Fibroblast of villous mesenchyme (primary cell): ENCODE measurements at regions not wholly inside any gene's neighbourhood (a gene's known extent, or its start where the extent isn't known, plus 50 kb on each side); places are given as distances from the start of the nearest gene placed in this dataset.

Experiments
- DNase-seq: peaks from one replicate; pipeline ENCODE4 v3.0.0-alpha.2; 2010; ENCODE audit warnings: low read depth
- H3K4me3 ChIP-seq: 2 replicates; pipeline ENCODE4 v1.5.1; 2011; ENCODE audit warnings: low read depth, mild to moderate bottlenecking, low read length
- TF ChIP-seq, protein P1 (sequence below): IDR thresholded peaks from 2 replicates; pipeline ENCODE4 v1.5.1; 2012; ENCODE audit warnings: low read depth, mild to moderate bottlenecking, low read length; ENCODE audit not compliant: insufficient read depth

DNA sequence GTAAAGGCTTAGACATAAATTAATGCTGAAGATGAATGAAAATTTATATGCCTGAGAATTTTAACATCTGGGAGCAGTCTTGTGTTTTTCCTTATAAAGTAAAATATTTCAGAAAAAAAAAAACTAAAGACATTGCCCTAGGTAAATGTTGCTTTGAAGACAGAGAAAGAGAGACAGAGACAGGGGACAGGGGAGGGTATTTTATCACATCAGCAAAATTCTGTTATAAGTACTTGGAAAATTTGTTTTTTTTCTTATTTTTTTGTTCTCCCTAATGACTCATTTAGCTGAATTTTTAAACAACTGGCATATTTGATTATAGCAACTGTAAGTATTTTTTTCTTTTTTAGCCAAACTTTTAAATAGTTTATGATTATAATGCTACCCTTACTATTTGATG is 1540.6 kb upstream of the GBE1 start:
- TF ChIP-seq, protein P1, sequence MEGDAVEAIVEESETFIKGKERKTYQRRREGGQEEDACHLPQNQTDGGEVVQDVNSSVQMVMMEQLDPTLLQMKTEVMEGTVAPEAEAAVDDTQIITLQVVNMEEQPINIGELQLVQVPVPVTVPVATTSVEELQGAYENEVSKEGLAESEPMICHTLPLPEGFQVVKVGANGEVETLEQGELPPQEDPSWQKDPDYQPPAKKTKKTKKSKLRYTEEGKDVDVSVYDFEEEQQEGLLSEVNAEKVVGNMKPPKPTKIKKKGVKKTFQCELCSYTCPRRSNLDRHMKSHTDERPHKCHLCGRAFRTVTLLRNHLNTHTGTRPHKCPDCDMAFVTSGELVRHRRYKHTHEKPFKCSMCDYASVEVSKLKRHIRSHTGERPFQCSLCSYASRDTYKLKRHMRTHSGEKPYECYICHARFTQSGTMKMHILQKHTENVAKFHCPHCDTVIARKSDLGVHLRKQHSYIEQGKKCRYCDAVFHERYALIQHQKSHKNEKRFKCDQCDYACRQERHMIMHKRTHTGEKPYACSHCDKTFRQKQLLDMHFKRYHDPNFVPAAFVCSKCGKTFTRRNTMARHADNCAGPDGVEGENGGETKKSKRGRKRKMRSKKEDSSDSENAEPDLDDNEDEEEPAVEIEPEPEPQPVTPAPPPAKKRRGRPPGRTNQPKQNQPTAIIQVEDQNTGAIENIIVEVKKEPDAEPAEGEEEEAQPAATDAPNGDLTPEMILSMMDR, result no peak
- H3K4me3 ChIP-seq, result no peak overlapping the region
- DNase-seq, result no peak

DNA sequence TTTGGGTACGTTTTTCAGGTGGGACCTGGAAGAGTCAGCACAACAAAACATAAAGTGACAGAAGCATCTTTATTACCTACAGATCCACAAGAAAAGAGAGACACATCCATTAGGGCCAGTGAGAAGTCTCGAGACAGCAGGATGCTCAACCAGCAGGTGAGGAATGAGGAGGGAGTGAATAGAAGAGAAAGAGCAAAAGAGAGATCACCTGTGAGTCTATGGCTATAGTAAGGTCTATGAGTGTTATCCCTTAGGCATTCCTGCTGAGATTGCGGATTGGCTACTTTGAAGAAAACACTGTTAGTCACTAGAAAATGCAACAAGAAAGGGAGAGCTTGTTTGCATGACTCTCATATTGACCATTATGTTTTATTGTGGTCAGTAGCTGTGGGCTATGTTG is 1556.2 kb upstream of the GBE1 start:
- no peak for DNase-seq
- TF ChIP-seq, protein P1, result no peak
- H3K4me3 ChIP-seq, result no peak overlapping the region

DNA sequence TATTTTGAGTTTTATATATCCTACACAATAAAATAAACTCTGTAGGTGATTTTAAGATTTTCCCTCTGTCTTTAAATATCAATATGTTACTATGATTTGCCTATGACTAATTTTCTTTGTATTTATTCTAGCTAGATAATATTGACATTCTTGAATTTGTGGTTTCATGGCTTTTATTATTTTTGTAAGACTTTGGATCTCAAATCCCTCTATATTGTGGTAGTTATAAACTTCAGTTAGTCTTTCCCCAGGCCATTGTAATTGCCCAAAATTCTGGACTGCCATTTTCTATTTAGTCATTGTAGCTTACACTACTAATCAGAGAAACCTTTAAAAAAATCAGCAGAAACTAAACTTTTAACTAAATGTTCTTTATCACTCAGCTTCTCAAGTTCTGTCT is 1559.3 kb upstream of the GBE1 start:
- TF ChIP-seq, protein P1, result no peak
- H3K4me3 ChIP-seq, result no peak overlapping the region
- DNase-seq, result no peak

DNA sequence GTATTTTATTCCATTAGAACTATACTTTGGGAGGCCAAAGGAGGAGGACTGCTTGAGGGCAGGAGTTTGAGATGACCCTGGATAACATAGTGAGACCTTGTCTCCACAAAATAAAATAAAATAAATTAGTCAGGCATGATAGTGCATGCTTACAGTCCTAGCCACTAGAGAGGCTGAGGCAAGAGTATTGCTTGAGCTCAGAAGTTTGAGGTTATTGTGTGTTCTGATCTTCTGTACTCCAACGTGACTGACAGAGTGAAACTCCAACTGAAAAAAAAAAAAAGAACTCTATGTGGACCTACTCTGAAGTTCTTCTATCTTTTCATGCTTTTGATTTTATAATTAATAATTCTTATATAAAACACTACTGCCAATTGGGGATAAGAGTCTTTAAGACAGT is 1560.0 kb upstream of the GBE1 start:
- no peak overlapping the region for H3K4me3 ChIP-seq
- DNase-seq, result no peak
- TF ChIP-seq, protein P1, result no peak

DNA sequence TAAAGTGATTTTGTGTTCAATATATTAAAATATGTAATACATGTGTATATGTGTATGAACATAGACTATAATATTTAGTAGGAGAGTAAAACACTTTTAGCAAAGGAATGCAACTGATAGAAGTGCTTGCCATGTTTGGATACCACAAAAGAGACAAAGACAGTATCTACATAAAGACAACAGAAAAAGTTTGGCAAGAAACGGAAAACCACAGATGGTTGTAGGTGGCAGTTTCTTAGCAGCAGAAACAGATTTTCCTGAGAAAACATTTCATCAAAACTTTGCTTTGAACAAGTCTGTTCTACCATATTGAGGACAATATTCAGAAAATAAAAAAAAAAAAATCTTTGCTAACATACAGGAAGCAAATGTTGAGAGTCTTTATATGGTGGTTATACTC is 1560.4 kb upstream of the GBE1 start:
- TF ChIP-seq, protein P1, result no peak
- no peak for DNase-seq
- H3K4me3 ChIP-seq, result no peak overlapping the region

DNA sequence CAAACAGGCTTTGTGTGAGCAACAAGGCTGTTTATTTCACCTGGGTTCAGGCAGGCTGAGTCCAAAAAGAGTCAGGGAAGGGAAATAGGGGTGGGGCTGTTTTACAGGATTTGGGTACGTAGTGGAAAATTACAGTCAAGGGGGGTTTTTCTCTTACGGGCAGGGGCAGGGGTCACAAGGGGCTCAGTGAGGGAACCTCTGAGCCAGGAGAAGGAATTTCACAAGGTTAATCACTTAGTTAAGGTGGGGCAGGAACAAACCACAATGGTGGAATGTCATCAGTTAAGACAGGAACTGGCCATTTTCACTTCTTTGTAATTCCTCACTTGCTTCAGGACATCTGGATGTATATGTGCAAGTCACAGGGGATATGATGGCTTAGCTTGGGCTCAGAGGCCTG is 1592.8 kb upstream of the GBE1 start:
- TF ChIP-seq, protein P1, result no peak

DNA sequence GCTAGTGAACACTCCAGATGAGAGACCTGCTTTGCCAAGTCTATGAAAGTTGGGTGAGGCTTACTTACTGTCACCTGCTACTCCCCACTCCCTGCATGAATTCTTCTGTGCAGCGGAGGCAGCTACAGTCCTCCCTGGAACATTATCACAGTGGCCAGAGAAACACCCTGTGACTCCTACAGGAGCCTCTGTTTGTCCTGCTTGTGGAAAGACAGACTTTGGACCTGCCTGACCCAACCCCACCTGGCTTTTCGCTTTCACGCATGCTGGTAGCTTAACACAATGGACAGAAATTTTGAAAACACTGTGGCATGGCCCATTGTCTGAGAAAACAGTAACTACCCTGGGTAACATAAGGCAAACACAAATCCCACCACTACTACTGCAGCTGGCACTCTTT is 1565.5 kb upstream of the CADM2 start:
- TF ChIP-seq, protein P1, result no peak
- no peak overlapping the region for H3K4me3 ChIP-seq
- DNase-seq, result no peak

More for the DNA sequence above, 1592.8 kb upstream of the GBE1 start:
- DNase-seq, result no peak
- no peak overlapping the region for H3K4me3 ChIP-seq
